Liver (tissue), 8 donors: ENCODE measurements at regions not wholly inside any gene's neighbourhood (a gene's known extent, or its start where the extent isn't known, plus 50 kb on each side); places are given as distances from the start of the nearest gene placed in this dataset.

ENCODE experiments used
- DNase-seq: peaks from one replicate; pipeline ENCODE4 v3.0.0-alpha.2; 2017; ENCODE audit warnings: low spot score
- H3K27ac ChIP-seq, 2 donors: one replicate each; pipeline ENCODE4 v1.7.0; 2013; ENCODE audit warnings: inconsistent platforms in 2 of 2, low read length in 2 of 2, control low read depth in 1 of 2, low read depth in 1 of 2, mild to moderate bottlenecking in 1 of 2
- H3K27me3 ChIP-seq, 4 donors: one replicate each; pipeline versions ENCODE4 v1.6.1 to v1.7.0; 2013; ENCODE audit warnings: low read length in 3 of 4, inconsistent platforms in 1 of 4, mild to moderate bottlenecking in 1 of 4, moderate library complexity in 1 of 4; ENCODE audit not compliant: control insufficient read depth in 4 of 4, insufficient read depth in 4 of 4
- H3K36me3 ChIP-seq, 4 donors: one replicate each; pipeline versions ENCODE4 v1.6.1 to v1.7.0; 2013; ENCODE audit warnings: low read length in 3 of 4, mild to moderate bottlenecking in 3 of 4, low read depth in 1 of 4, moderate library complexity in 1 of 4; ENCODE audit not compliant: control insufficient read depth in 4 of 4, insufficient read depth in 3 of 4
- H3K4me1 ChIP-seq, 4 donors: one replicate each; pipeline versions ENCODE4 v1.6.1 to v1.7.0; 2013; ENCODE audit warnings: low read length in 3 of 4, mild to moderate bottlenecking in 3 of 4, moderate library complexity in 1 of 4; ENCODE audit not compliant: control insufficient read depth in 4 of 4, insufficient read depth in 4 of 4
- H3K4me3 ChIP-seq, 3 donors: one replicate each; pipeline versions ENCODE4 v1.6.1 to v1.7.0; 2013; ENCODE audit warnings: low read length in 3 of 3, control low read depth in 1 of 3, low read depth in 1 of 3, mild to moderate bottlenecking in 1 of 3
- H3K9ac ChIP-seq, 2 donors: one replicate each; pipeline ENCODE4 v1.7.0; 2013; ENCODE audit warnings: low read length in 2 of 2, mild to moderate bottlenecking in 2 of 2, moderate library complexity in 2 of 2, control low read depth in 1 of 2, low read depth in 1 of 2
- H3K9me3 ChIP-seq, 4 donors: one replicate each; pipeline versions ENCODE4 v1.6.1 to v1.7.0; 2013; ENCODE audit warnings: low read length in 3 of 4; ENCODE audit not compliant: control insufficient read depth in 4 of 4
- ATF3 ChIP-seq: IDR thresholded peaks from 2 replicates; pipeline ENCODE4 v1.6.1; 2016; ENCODE audit warnings: antibody characterized with exemption
- CTCF ChIP-seq: fragments of 150-350 bp; IDR thresholded peaks from 2 replicates; pipeline ENCODE4 v1.5.1; 2017; ENCODE audit warnings: improper control_type of control experiment, low read depth, low read length; ENCODE audit not compliant: missing input control
- EGR1 ChIP-seq, 2 donors: IDR thresholded peaks; 2 replicates each; pipeline ENCODE4 v1.6.1; 2016 to 2018; ENCODE audit warnings: antibody characterized with exemption in 2 of 2, low read depth in 2 of 2
- FOXA1 ChIP-seq: IDR thresholded peaks from 2 replicates; pipeline ENCODE4 v1.6.1; 2016; ENCODE audit warnings: antibody characterized with exemption
- FOXA2 ChIP-seq: IDR thresholded peaks from 2 replicates; pipeline ENCODE4 v1.6.1; 2016; ENCODE audit warnings: antibody characterized with exemption
- GABPA ChIP-seq, 2 donors: IDR thresholded peaks in 1 of 2; conservative IDR thresholded peaks in 1 of 2; 2 replicates each; pipeline ENCODE4 v1.6.1; 2016; ENCODE audit warnings: antibody characterized with exemption in 2 of 2, mild to moderate bottlenecking in 1 of 2, moderate library complexity in 1 of 2
- HNF4A ChIP-seq, 2 donors: conservative IDR thresholded peaks; 2 replicates each; pipeline ENCODE4 v1.6.1; 2016; ENCODE audit warnings: antibody characterized with exemption in 2 of 2, mild to moderate bottlenecking in 2 of 2
- HNF4G ChIP-seq: IDR thresholded peaks from 2 replicates; pipeline ENCODE4 v1.6.1; 2016; ENCODE audit warnings: antibody characterized with exemption
- JUND ChIP-seq, 2 donors: IDR thresholded peaks; 2 replicates each; pipeline ENCODE4 v1.6.1; 2016; ENCODE audit warnings: antibody characterized with exemption in 2 of 2
- MAX ChIP-seq: IDR thresholded peaks from 2 replicates; pipeline ENCODE4 v1.6.1; 2016; ENCODE audit warnings: antibody characterized with exemption
- NR2F2 ChIP-seq: IDR thresholded peaks from 2 replicates; pipeline ENCODE4 v1.6.1; 2016; ENCODE audit warnings: antibody characterized with exemption
- RAD21 ChIP-seq, 2 donors: IDR thresholded peaks; 2 replicates each; pipeline ENCODE4 v1.6.1; 2016; ENCODE audit warnings: antibody characterized with exemption in 2 of 2, mild to moderate bottlenecking in 2 of 2
- REST ChIP-seq: IDR thresholded peaks from 2 replicates; pipeline ENCODE4 v1.6.1; 2016; ENCODE audit warnings: antibody characterized with exemption, mild to moderate bottlenecking
- RXRA ChIP-seq, 2 donors: IDR thresholded peaks; 2 replicates each; pipeline ENCODE4 v1.6.1; 2017 to 2018; ENCODE audit warnings: antibody characterized with exemption in 2 of 2, mild to moderate bottlenecking in 1 of 2
- SP1 ChIP-seq: IDR thresholded peaks from 2 replicates; pipeline ENCODE4 v1.6.1; 2018; ENCODE audit warnings: antibody characterized with exemption, mild to moderate bottlenecking
- TAF1 ChIP-seq: conservative IDR thresholded peaks from 2 replicates; pipeline ENCODE4 v1.6.1; 2016; ENCODE audit warnings: antibody characterized with exemption, mild to moderate bottlenecking
- YY1 ChIP-seq: IDR thresholded peaks from 2 replicates; pipeline ENCODE4 v1.6.1; 2016; ENCODE audit warnings: antibody characterized with exemption, mild to moderate bottlenecking
- ZBTB33 ChIP-seq: IDR thresholded peaks from 2 replicates; pipeline ENCODE4 v1.6.1; 2016; ENCODE audit warnings: antibody characterized with exemption
- WGBS: extraction: QIAGEN DNeasy Blood & Tissue Kit; methylation state at CpG from one replicate; pipeline ENCODE4 v1.1.7; 2013; 5-methylcytosine and 5-hydroxymethylcytosine counted together
- donor health status: healthy.
- donor health status: healthy.
- donor health status: healthy.
- donor health status: healthy.
- donor health status: healthy.

- TF ChIP-seq MAX: no peak
- no peak for TF ChIP-seq NR2F2
- TF ChIP-seq EGR1 (IDR thresholded peaks at IDR 0.05; ENCODE audit: low read depth in 2 of 2): no peak
Measured at GRCh38 chr1:209486861-209487593, 96.5 kb upstream of the CAMK1G start (continued).

- Histone ChIP-seq H3K4me3 (no peak overlapping the region), H3K4me1 (peaks cover 0 to 4% (median 3%) of the 10 kb centered on the region in 4 donors), H3K36me3 (no peaks in the 10 kb centered on the region), H3K27ac (no peak overlapping the region), H3K9me3 (no peaks in the 10 kb centered on the region), H3K9ac (no peak overlapping the region), H3K27me3 (no peaks in the 10 kb centered on the region)
- no peak for DNase-seq
- TF ChIP-seq CTCF (no peak), SP1 (no peak), NR2F2 (no peak), FOXA1 (no peak), HNF4A (conservative IDR thresholded peaks at IDR 0.05) (no peak), RAD21 (IDR thresholded peaks at IDR 0.05) (peak; percentile 16)
- WGBS: 74% methylated on average over 3 of the region's 3 CpGs
Measured at GRCh38 chr1:209490013-209490412, 93.5 kb upstream of the CAMK1G start.

GRCh38 chr1:209491031-209491430 lies 92.5 kb upstream of the CAMK1G start:
- TF ChIP-seq GABPA (IDR thresholded peaks at IDR 0.05 in 1 of 2, conservative IDR thresholded peaks at IDR 0.05 in 1 of 2): no peak
- TF ChIP-seq ATF3: no peak
- TF ChIP-seq RXRA (IDR thresholded peaks at IDR 0.05): no peak
- TF ChIP-seq RAD21 (IDR thresholded peaks at IDR 0.05): no peak
- TF ChIP-seq SP1: no peak
- no peak for TF ChIP-seq TAF1
- no peak for TF ChIP-seq JUND (IDR thresholded peaks at IDR 0.05)
- TF ChIP-seq MAX: no peak
- no peak for TF ChIP-seq HNF4G
- no peak for TF ChIP-seq ZBTB33
- TF ChIP-seq FOXA1: no peak
- TF ChIP-seq NR2F2: no peak
- no peak for TF ChIP-seq YY1
- no peak for TF ChIP-seq HNF4A (conservative IDR thresholded peaks at IDR 0.05)
- TF ChIP-seq FOXA2: no peak
- TF ChIP-seq EGR1 (IDR thresholded peaks at IDR 0.05; ENCODE audit: low read depth in 2 of 2): no peak
- no peak for TF ChIP-seq CTCF
- no peak for TF ChIP-seq REST
- Histone ChIP-seq H3K9me3 (no peaks in the 10 kb centered on the region), H3K4me1 (peaks cover 0 to 4% (median 3%) of the 10 kb centered on the region in 4 donors), H3K27ac (no peak overlapping the region), H3K4me3 (no peak overlapping the region), H3K9ac (no peak overlapping the region), H3K27me3 (no peaks in the 10 kb centered on the region), H3K36me3 (no peaks in the 10 kb centered on the region)
- WGBS: 80% methylated on average over 2 of the region's 2 CpGs
- no peak for DNase-seq
